Loucy (cell line): ENCODE measurements at regions not wholly inside any gene's neighbourhood (a gene's known extent, or its start where the extent isn't known, plus 50 kb on each side); places are given as distances from the start of the nearest gene placed in this dataset.

Experiments used
- H2AFZ ChIP-seq: fragments of 200-600 bp; sonication (generic); 2 replicates; pipeline ENCODE4 v1.6.0; 2016; ENCODE audit warnings: antibody characterized with exemption, mild to moderate bottlenecking, low read length, moderate library complexity
- H3F3A ChIP-seq: fragments of 200-600 bp; 2 replicates; pipeline ENCODE4 v1.6.0; 2016; ENCODE audit warnings: antibody characterized with exemption, low read depth, mild to moderate bottlenecking
- H3K27me3 ChIP-seq: fragments of 200-600 bp; sonication (generic); 2 replicates; pipeline ENCODE4 v1.6.1; 2014; ENCODE audit warnings: low read length, mild to moderate bottlenecking; ENCODE audit not compliant: insufficient read depth, poor library complexity, severe bottlenecking
- H3K36me3 ChIP-seq: fragments of 200-600 bp; sonication (generic); 2 replicates; pipeline ENCODE4 v1.6.1; 2016; ENCODE audit warnings: low read length; ENCODE audit not compliant: insufficient read depth
- H3K4me1 ChIP-seq: fragments of 200-600 bp; sonication (generic); 2 replicates; pipeline ENCODE4 v1.5.1; 2014; ENCODE audit warnings: low read length, mild to moderate bottlenecking; ENCODE audit not compliant: insufficient read depth, poor library complexity, severe bottlenecking
- H3K4me2 ChIP-seq: fragments of 200-600 bp; sonication (generic); 2 replicates; pipeline ENCODE4 v1.6.0; 2014; ENCODE audit warnings: antibody characterized with exemption, low read length, low read depth, mild to moderate bottlenecking; ENCODE audit not compliant: poor library complexity, severe bottlenecking
- H3K4me3 ChIP-seq: fragments of 200-600 bp; sonication (generic); 2 replicates; pipeline ENCODE4 v1.5.1; 2014; ENCODE audit warnings: low read length, mild to moderate bottlenecking, mixed read lengths; ENCODE audit not compliant: poor library complexity, severe bottlenecking
- H3K79me2 ChIP-seq: fragments of 200-600 bp; sonication (generic); 2 replicates; pipeline ENCODE4 v1.6.1; 2014; ENCODE audit warnings: low read length; ENCODE audit not compliant: insufficient read depth
- H3K9ac ChIP-seq: fragments of 200-600 bp; sonication (generic); 2 replicates; pipeline ENCODE4 v1.6.0; 2014; ENCODE audit warnings: mild to moderate bottlenecking, low read depth, low read length, moderate library complexity; ENCODE audit not compliant: poor library complexity, severe bottlenecking
- H3K9me2 ChIP-seq: fragments of 200-600 bp; sonication (generic); replicated peaks from 2 replicates; pipeline ENCODE4 v1.6.1; 2016; ENCODE audit warnings: low read depth, low read length, mixed read lengths
- H3K9me3 ChIP-seq: fragments of 200-600 bp; sonication (generic); 2 replicates; pipeline ENCODE4 v1.6.1; 2014; ENCODE audit warnings: mild to moderate bottlenecking, antibody characterized with exemption, low read length, low read depth; ENCODE audit not compliant: insufficient read depth
- H4K20me1 ChIP-seq: fragments of 200-600 bp; sonication (generic); 2 replicates; pipeline ENCODE4 v1.6.0; 2014; ENCODE audit warnings: antibody characterized with exemption, low read length, mild to moderate bottlenecking; ENCODE audit not compliant: insufficient read depth, poor library complexity, severe bottlenecking
- EZH2phosphoT487 ChIP-seq: fragments of 200-600 bp; IDR thresholded peaks from 2 replicates; pipeline ENCODE4 v1.6.1; 2018; ENCODE audit warnings: antibody characterized with exemption, mild to moderate bottlenecking, moderate library complexity, borderline replicate concordance
- TF ChIP-seq, protein P1 (sequence below): fragments of 200-600 bp; sonication (generic); conservative IDR thresholded peaks from 2 replicates; pipeline ENCODE4 v1.5.1; 2014; ENCODE audit warnings: mild to moderate bottlenecking, antibody characterized with exemption, low read length

DNA sequence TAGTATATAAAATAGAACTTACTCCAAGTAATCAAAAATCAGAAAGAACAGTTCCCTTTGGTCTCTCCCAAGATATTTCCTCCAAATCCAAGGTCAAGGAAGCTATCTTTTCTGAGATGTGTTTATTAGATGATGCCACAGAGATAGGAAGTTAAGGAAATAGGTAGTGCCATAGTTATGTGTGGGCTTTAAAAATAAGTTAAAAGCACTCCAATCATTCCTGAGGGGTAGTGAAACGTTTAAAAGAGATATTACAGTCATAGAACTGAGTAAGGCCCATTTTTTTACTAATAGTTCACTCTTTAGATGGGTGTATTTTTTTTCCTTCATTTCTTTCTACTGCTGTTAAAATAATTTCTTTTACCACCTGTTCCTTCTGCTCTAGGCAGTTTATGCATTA lies 1630.9 kb upstream of the SEL1L start:
- H4K20me1 ChIP-seq = no peaks in the 10 kb centered on the region
- H3K36me3 ChIP-seq = no peaks in the 10 kb centered on the region
- no peaks in the 10 kb centered on the region for H3K79me2 ChIP-seq
- no peaks in the 10 kb centered on the region for H3K27me3 ChIP-seq
- no peak overlapping the region for H3K4me3 ChIP-seq
- H3K9me2 ChIP-seq = no peaks in the 10 kb centered on the region
- TF ChIP-seq, protein P1, sequence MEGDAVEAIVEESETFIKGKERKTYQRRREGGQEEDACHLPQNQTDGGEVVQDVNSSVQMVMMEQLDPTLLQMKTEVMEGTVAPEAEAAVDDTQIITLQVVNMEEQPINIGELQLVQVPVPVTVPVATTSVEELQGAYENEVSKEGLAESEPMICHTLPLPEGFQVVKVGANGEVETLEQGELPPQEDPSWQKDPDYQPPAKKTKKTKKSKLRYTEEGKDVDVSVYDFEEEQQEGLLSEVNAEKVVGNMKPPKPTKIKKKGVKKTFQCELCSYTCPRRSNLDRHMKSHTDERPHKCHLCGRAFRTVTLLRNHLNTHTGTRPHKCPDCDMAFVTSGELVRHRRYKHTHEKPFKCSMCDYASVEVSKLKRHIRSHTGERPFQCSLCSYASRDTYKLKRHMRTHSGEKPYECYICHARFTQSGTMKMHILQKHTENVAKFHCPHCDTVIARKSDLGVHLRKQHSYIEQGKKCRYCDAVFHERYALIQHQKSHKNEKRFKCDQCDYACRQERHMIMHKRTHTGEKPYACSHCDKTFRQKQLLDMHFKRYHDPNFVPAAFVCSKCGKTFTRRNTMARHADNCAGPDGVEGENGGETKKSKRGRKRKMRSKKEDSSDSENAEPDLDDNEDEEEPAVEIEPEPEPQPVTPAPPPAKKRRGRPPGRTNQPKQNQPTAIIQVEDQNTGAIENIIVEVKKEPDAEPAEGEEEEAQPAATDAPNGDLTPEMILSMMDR = no peak
- TF ChIP-seq EZH2phosphoT487 = no peak
- H3K9ac ChIP-seq = no peak overlapping the region
- H3F3A ChIP-seq = no peaks in the 10 kb centered on the region
- H3K9me3 ChIP-seq = no peaks in the 10 kb centered on the region
- H3K4me2 ChIP-seq = no peak overlapping the region
- no peaks in the 10 kb centered on the region for H3K4me1 ChIP-seq
- H2AFZ ChIP-seq = no peak overlapping the region

DNA sequence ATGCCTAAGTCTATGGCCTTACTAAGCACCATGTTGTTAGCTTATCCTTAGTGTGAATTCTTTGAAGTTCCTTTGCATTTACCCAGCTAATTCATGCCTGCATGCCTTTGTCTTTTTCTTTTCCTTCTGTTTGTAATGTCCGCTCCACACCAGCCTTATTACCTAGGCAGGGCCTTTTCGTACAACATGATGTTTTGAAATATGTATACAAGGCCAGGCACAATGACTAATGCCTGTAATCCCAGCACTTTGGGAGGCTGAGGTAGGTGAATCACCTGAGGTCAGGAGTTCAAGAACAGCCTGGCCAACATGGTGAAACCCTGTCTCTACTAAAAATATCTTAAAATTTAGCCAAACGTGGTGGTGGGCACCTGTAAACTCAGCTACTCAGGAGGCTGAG lies 1636.5 kb upstream of the SEL1L start:
- H3K4me2 ChIP-seq = no peak overlapping the region
- H4K20me1 ChIP-seq = no peaks in the 10 kb centered on the region
- no peaks in the 10 kb centered on the region for H3K36me3 ChIP-seq
- no peaks in the 10 kb centered on the region for H3K9me2 ChIP-seq
- no peaks in the 10 kb centered on the region for H3K4me1 ChIP-seq
- H3K9me3 ChIP-seq = no peaks in the 10 kb centered on the region
- H2AFZ ChIP-seq = no peak overlapping the region
- H3K9ac ChIP-seq = no peak overlapping the region
- no peaks in the 10 kb centered on the region for H3F3A ChIP-seq
- TF ChIP-seq, protein P1 = no peak
- TF ChIP-seq EZH2phosphoT487 = no peak
- no peaks in the 10 kb centered on the region for H3K79me2 ChIP-seq
- no peaks in the 10 kb centered on the region for H3K27me3 ChIP-seq
- no peak overlapping the region for H3K4me3 ChIP-seq

DNA sequence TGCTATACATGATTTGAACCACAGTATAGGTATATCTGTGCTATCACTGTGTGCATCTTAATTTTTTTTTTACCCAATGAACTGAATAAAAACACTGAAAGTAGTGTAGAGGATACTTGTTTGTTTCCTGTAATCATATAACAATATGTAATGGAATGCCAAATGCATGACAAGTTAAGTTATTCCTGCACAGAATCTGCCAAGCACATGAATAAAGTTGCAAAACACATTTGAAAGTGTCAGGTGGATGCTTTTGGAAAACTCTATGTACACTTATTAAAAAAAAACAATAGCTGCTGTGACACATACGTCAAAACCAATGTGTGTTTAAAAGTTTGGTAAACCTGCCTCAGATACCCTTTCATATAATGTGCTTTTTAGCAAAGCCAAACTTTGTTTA lies 1638.1 kb upstream of the SEL1L start:
- TF ChIP-seq EZH2phosphoT487 = no peak
- TF ChIP-seq, protein P1 = no peak
- Histone ChIP-seq H3K4me2 (no peak overlapping the region), H3K79me2 (no peaks in the 10 kb centered on the region)

More for the DNA sequence above, 1638.1 kb upstream of the SEL1L start:
- no peaks in the 10 kb centered on the region for H3K27me3 ChIP-seq
- H3K9me3 ChIP-seq = no peaks in the 10 kb centered on the region
- H4K20me1 ChIP-seq = no peaks in the 10 kb centered on the region
- H3K36me3 ChIP-seq = no peaks in the 10 kb centered on the region
- no peak overlapping the region for H3K9ac ChIP-seq
- no peak overlapping the region for H3K4me3 ChIP-seq
- H2AFZ ChIP-seq = no peak overlapping the region
- H3K9me2 ChIP-seq = no peaks in the 10 kb centered on the region
- no peaks in the 10 kb centered on the region for H3K4me1 ChIP-seq
- H3F3A ChIP-seq = no peaks in the 10 kb centered on the region
